ENCODE measurements at regions not wholly inside any gene's neighbourhood (a gene's known extent, or its start where the extent isn't known, plus 50 kb on each side); places are given as distances from the start of the nearest gene placed in this dataset.

GRCh38 chr13:59521549-59521948 lies 642.2 kb downstream of the DIAPH3 start (continued):
- TF ChIP-seq PBX3 (CRISPR knock-in tag; IDR thresholded peaks at IDR 0.05; ENCODE audit: borderline replicate concordance) = no peak
- no peak for TF ChIP-seq CAMTA2 (CRISPR knock-in tag; IDR thresholded peaks at IDR 0.05; ENCODE audit: borderline replicate concordance)
- no peak for TF ChIP-seq ZMAT3 (CRISPR knock-in tag; conservative IDR thresholded peaks at IDR 0.05)
- TF ChIP-seq ZNF674 (CRISPR knock-in tag; IDR thresholded peaks at IDR 0.05; ENCODE audit: low read depth) = no peak
- TF ChIP-seq ZNF20 (CRISPR knock-in tag; IDR thresholded peaks at IDR 0.05) = no peak
- TF ChIP-seq ZNF234 (CRISPR knock-in tag; conservative IDR thresholded peaks at IDR 0.05) = no peak

GRCh38 chr13:59522652-59523051 lies 641.1 kb downstream of the DIAPH3 start:
- H3K9me3 ChIP-seq (ENCODE audit: low read length) = no peaks in the 10 kb centered on the region
- no peaks in the 10 kb centered on the region for H3K79me2 ChIP-seq (ENCODE audit: insufficient read depth, low read length)
- H3K27me3 ChIP-seq (ENCODE audit: control insufficient read depth in 1 of 2, insufficient read depth in 2 of 2, low read length in 2 of 2) = no peaks in the 10 kb centered on the region
- TF ChIP-seq MAFK (conservative IDR thresholded peaks at IDR 0.05 in 1 of 2, IDR thresholded peaks at IDR 0.05 in 1 of 2; ENCODE audit: low read length in 2 of 2) (peak; percentile 79 to 93), ZNF576 (CRISPR knock-in tag; IDR thresholded peaks at IDR 0.05) (no peak), KLF15 (CRISPR knock-in tag; IDR thresholded peaks at IDR 0.05; ENCODE audit: borderline replicate concordance) (no peak), U2AF1 (optimal IDR thresholded peaks at IDR 0.05; ENCODE audit: low read depth, low read length) (no peak), NR0B2 (CRISPR knock-in tag; IDR thresholded peaks at IDR 0.05) (no peak), PLRG1 (conservative IDR thresholded peaks at IDR 0.05) (no peak), EEA1 (CRISPR knock-in tag; IDR thresholded peaks at IDR 0.05; ENCODE audit: borderline replicate concordance) (no peak), MTA1 (CRISPR knock-in tag; IDR thresholded peaks at IDR 0.05; ENCODE audit: borderline replicate concordance) (no peak), ZFP91 (CRISPR knock-in tag; IDR thresholded peaks at IDR 0.05; ENCODE audit: borderline replicate concordance) (no peak), ZNF382 (CRISPR knock-in tag; IDR thresholded peaks at IDR 0.05; ENCODE audit: borderline replicate concordance) (no peak), MAFF (IDR thresholded peaks at IDR 0.05; ENCODE audit: low read depth, low read length) (peak; percentile 89), ZFP36L1 (CRISPR knock-in tag; IDR thresholded peaks at IDR 0.05) (no peak)
- no peak for FAIRE-seq
- DNase-seq (ENCODE audit: low spot score) = no peak
- no peaks in the 10 kb centered on the region for H3K4me1 ChIP-seq (ENCODE audit: insufficient read depth, low read length)
- in situ Hi-C loops (cut with HindIII; ENCODE audit: extremely low pct_ligation_motif_present, low pct_unique_long_range_greater_than_20kb) (no loop called here), intact Hi-C loops (cut with micrococcal nuclease; ENCODE audit: unreplicated experiment) (no loop called here)
- no peaks in the 10 kb centered on the region for H4K20me1 ChIP-seq (ENCODE audit: insufficient read depth, low read length)
- no peaks in the 10 kb centered on the region for H3K36me3 ChIP-seq (replicated peaks in 1 of 2; ENCODE audit: control insufficient read depth in 1 of 2, insufficient read depth in 2 of 2, low read length in 2 of 2)
- ChIA-PET CTCF (ENCODE audit: low intra/inter-chr PET ratio, low total read pairs) (no interaction called here), POLR2A (no interaction called here)
- BruUV-seq (replicated peaks) = no TSS peak
- H3K9ac ChIP-seq (ENCODE audit: insufficient read depth, low read depth, low read length) = no peak overlapping the region
- no peak overlapping the region for H2AFZ ChIP-seq (ENCODE audit: low read length)
- H3K4me2 ChIP-seq (ENCODE audit: low read depth, low read length) = no peak overlapping the region
- H3K4me3 ChIP-seq (replicated peaks in 1 of 3; ENCODE audit: insufficient read depth in 1 of 3, low read depth in 2 of 3, low read length in 3 of 3) = no peak overlapping the region
- ATAC-seq = no peak
- H3K27ac ChIP-seq (ENCODE audit: extremely low read length, insufficient read depth, low read length) = no peak overlapping the region

Measured in HepG2 (cell line).